ENCODE measurements at regions not wholly inside any gene's neighbourhood (a gene's known extent, or its start where the extent isn't known, plus 50 kb on each side); places are given as distances from the start of the nearest gene placed in this dataset.

DNA sequence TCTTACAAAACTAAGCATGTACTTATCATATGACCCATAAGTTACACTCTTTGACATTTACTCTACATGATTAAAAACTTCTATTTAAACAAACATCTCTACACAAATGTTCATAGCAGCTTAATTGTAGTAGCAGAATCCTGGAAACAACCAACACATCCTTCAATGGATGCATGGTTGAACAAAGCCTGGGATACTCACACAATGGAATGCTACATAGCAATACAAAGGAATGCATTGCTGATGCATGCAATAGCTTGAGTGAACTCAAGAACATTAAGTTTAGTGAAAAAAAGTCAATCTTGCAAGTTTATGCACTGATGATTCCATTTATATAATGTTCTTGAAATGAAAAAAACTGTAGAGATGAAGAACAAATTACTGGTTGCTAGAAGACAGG lies 686.9 kb downstream of the LRRIQ3 start:
- TF ChIP-seq CTCF (IDR thresholded peaks at IDR 0.05) (no peak), POLR2A (IDR thresholded peaks at IDR 0.05) (no peak), POLR2AphosphoS5 (IDR thresholded peaks at IDR 0.05) (no peak)
